Liver (tissue), 3 donors: ENCODE measurements at regions not wholly inside any gene's neighbourhood (a gene's known extent, or its start where the extent isn't known, plus 50 kb on each side); places are given as distances from the start of the nearest gene placed in this dataset.
A peak's percentile ranks its signal among the peaks of the same experiment; 100 is the strongest.

Experiments
- HNF4G ChIP-seq: IDR thresholded peaks from 2 replicates; pipeline ENCODE4 v1.6.1; 2016; ENCODE audit warnings: antibody characterized with exemption
- TF ChIP-seq, protein P1 (sequence below): IDR thresholded peaks from 2 replicates; pipeline ENCODE4 v1.6.1; 2016; ENCODE audit warnings: antibody characterized with exemption
- TF ChIP-seq, protein P2 (sequence below): fragments of 150-350 bp; IDR thresholded peaks from 2 replicates; pipeline ENCODE4 v1.5.1; 2017; ENCODE audit warnings: improper control_type of control experiment, low read depth, low read length; ENCODE audit not compliant: missing input control
- donor health status: healthy.
- donor health status: healthy.

DNA sequence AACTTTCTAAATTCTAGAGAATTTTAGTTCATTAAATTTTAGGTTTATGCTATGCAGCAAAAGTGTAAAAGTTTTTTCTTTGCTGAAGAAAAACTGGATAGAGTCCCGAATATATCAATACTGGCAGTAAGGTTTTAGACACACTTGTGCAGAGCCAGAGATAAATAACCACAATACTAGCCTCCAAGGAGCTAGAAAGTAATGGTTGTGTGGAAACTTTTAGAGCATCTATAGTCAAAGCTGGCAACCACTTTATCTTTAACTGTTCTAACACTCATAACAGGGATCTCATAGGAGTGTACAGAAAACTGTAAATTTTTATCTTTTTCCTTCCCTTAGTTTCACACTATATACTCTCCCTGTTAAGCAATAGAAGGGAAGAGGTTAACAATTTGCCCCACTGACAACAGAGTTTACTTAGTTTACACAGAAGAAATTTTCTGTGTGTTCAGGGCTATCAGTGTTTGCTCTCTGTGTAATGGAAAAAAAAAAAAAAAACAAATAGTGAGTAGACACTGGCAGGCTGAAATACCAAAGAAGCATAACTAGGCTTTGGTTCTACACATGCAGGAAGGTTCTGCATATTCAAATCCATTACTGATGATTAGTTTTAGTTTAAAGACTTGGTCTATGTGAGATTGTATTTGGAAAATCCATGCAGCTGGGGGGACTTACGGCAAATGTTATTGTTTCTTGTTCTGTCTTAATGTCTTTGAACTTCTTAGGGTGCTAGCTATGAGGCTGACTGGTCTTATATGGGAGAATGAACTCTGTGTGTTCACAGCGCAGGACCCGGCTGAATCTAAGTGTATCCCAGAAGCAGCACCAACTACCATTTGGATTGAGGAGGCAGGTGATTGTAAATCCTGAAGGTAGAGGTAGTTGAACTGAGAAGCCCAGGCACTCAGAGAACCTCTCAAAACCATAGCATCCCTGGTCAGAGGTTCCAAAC is 187.6 kb downstream of the PCSK1 start:
- TF ChIP-seq, protein P1, sequence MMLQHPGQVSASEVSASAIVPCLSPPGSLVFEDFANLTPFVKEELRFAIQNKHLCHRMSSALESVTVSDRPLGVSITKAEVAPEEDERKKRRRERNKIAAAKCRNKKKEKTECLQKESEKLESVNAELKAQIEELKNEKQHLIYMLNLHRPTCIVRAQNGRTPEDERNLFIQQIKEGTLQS, result peak; percentile 51
- TF ChIP-seq HNF4G, result peak; percentile 18
- TF ChIP-seq, protein P2, sequence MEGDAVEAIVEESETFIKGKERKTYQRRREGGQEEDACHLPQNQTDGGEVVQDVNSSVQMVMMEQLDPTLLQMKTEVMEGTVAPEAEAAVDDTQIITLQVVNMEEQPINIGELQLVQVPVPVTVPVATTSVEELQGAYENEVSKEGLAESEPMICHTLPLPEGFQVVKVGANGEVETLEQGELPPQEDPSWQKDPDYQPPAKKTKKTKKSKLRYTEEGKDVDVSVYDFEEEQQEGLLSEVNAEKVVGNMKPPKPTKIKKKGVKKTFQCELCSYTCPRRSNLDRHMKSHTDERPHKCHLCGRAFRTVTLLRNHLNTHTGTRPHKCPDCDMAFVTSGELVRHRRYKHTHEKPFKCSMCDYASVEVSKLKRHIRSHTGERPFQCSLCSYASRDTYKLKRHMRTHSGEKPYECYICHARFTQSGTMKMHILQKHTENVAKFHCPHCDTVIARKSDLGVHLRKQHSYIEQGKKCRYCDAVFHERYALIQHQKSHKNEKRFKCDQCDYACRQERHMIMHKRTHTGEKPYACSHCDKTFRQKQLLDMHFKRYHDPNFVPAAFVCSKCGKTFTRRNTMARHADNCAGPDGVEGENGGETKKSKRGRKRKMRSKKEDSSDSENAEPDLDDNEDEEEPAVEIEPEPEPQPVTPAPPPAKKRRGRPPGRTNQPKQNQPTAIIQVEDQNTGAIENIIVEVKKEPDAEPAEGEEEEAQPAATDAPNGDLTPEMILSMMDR, result no peak
